Hematopoietic multipotent progenitor cell treated with erythropoietin and hydrocortisone succinate and interleukin-3 and kit ligand, for 4 days (in vitro differentiated cells): ENCODE measurements at regions not wholly inside any gene's neighbourhood (a gene's known extent, or its start where the extent isn't known, plus 50 kb on each side); places are given as distances from the start of the nearest gene placed in this dataset.
"Not testable (repeated sequence)": the region's sequence is repeated elsewhere in the genome, so short reads cannot be mapped to it uniquely, and the experiment has no call there.

ENCODE experiments used
- DNase-seq: peaks from one replicate; pipeline ENCODE4 v3.0.0-alpha.2; 2015

DNA sequence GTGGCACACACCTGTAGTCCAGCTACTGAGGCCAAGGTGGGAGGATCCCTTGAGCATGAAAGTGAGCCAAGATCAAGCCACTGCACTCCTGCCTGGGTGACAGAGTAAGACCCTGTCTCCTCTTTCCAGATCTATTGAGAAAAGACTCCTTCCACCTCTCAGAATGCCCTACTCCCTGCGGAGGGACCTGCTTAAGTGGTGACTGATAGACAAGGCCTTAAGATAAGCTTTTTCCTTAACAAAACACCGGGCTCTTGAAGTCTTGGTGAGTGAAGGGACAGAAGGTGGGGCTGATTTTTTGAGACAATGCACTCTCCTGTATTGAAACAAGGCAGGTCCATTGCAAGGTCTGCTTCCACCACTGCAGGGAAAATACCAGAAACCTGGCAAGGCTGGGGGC, 338.4 kb upstream of the FRG2C start:
- DNase-seq = no peak

DNA sequence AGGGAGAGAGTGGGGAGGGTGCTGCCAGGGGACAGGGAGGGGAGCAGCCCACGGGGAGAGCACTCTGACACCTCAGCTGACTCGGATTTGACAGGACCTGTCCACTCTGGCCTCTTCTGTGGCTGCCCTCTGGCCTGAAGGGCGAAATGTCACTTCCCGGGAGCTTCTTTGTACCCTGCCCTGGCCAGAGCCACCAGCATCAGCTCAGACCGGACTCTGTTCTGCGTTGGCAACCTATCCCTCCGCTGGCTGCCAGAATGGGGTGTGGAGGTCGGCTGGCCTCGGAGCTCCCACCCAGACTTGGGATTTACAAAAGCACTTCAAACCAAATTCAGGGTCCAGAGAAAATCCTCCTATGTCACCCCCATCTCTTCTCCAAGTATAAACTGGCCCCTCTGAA, 336.7 kb upstream of the FRG2C start:
- no peak for DNase-seq

DNA sequence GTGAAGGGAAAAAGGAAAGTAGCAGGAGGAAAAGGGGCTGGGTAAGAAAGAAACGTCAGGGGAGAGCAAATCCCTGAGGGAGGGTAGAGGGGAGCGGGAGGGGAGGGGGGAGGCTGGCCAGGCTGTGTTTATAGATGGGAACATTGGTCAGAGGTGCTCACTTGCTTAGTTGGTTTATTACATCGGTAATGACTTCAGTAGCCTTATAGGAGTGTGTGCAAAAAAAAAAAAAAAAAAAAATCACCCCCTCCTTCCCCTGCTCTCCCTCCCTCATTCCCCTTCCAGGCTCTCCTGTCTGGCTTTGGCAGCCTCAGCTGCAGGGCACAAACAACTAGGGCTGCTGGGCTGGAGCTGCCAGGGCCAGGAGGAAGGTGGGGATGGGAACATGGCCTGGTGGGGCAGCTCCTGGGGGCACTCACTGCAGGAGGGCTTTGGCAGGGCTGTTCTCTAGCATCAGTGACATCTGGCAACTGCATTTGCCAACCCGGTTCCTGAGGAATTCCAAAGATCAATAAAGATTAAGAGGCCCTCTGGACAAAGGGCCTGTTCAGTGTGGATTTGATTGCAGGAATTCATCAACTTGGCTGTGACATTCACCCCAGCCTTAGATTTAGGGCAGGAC, 334.5 kb upstream of the FRG2C start:
- no peak for DNase-seq

DNA sequence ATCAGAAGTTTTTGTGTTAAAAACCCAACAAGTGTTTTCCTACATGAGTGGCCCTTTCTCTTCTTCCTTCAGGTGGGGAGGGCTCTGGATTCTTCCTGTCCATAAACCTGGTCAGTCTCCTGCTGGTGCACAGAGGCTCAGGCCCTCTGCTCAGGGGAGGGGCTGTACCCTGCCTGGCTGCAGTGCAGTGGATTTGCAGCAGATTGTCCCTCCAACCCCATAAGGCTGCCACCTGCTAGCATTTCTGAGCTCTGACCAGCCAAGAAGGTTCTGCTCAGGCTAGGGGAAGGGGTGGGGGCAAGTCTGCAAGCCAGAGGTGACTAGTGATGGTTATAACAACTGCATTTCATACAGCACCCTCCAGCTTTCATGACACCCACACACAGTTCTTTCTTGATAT, 333.7 kb upstream of the FRG2C start:
- DNase-seq = not testable (repeated sequence)

DNA sequence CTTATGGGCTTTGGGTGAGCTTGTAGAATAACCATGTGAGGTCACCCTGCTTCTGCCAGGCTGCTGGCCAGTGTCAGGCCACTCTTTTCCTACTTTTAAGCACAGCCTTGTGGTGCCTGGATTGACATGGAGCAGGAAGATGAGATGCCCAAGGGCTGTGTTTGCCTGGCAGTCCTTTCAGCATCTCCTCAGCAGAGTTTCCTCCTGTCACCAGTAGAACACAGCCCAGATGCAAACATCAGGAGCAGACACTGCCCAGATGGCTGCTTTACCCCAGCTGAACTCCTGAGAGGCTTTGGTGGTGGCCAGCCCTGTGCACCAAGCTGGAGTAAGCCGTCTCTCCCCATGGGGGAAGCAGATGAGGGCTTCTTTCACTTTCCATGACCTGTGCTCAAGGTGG, 332.0 kb upstream of the FRG2C start:
- DNase-seq = not testable (repeated sequence)

DNA sequence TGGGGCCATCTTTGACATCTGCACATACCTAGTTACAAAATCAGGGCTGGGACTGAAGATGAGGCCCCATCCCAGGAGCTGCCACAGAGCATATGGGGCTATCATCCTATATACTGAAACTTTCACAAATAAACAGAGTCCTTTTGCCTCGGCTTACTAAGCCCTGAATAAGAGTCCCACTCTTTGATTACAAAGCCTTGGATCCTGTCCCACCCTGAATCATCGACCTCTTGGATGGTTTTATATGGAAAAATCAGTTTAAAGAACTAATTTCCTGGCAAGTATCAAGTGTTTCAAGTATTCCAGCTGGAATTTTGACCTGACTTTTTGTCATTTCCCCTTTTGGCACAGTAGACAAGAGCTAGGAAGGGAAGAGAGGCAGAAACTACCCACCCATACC, 331.3 kb upstream of the FRG2C start:
- no peak for DNase-seq

DNA sequence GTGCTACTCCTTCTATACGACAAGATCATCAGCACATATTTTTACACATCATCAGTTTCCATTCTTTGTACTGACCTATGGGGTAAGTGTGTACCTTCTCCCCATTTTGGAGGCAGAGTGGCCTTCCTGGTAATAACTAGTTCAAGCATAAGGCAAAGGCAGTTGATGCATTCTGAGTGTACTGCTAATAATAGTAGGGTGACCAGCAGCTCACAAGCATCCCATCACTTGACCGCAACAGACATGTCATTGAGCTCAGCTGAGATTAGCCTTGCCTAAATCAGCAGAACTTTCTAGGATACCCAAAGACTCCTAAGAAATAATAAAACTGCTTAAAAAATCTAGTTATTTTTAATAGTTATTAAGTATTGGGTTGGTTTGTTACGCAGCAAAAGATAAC, 329.8 kb upstream of the FRG2C start:
- DNase-seq = no peak

DNA sequence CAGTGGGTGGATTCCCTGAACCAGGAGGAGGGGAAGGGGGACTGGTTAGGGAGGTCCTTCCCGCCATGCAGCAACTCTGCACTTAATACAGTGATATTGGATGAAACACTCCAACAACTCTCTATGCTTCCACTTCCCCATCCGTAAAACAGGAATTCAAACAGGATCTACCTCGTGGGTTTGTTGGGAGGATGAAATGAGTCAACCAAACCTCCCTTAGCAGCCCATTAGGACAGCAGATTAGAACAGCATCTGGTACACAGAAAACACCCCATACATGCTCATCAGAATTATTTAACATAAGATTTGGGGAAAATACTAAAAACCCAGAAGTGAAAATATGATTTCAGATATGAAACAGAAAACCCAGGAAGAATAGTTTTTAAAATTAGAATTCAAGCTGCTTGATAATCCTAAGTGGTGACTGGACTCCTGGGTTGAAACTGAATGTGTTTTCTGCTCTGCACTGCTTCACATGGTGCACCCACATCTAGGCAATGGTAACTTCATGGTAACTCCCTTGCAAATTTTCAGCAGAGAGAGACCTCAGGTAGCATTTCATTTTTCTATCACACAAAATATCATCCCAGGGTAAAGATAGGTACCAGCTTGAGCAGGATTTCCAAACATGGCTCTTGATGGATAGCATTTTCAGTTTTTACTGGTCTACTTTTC, 326.8 kb upstream of the FRG2C start:
- DNase-seq = no peak

DNA sequence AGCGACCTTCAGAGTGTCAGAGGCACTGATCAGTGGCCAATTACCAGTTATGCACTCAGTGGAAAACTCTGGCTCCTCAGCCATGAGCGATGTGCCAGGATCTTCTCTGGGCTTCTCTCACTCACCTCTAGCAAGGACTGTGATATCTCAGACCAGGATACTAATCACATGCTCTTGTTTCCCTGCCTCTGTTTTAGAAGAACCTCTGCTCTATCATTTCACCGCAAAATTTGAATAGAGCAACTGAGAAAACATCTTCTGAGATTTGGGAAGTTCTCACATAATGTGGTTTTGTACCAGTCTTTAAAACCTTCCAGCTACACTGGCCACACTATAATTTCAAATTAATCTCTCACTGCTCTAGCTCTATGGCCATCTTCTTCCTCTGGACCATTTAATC, 325.8 kb upstream of the FRG2C start:
- DNase-seq = no peak

DNA sequence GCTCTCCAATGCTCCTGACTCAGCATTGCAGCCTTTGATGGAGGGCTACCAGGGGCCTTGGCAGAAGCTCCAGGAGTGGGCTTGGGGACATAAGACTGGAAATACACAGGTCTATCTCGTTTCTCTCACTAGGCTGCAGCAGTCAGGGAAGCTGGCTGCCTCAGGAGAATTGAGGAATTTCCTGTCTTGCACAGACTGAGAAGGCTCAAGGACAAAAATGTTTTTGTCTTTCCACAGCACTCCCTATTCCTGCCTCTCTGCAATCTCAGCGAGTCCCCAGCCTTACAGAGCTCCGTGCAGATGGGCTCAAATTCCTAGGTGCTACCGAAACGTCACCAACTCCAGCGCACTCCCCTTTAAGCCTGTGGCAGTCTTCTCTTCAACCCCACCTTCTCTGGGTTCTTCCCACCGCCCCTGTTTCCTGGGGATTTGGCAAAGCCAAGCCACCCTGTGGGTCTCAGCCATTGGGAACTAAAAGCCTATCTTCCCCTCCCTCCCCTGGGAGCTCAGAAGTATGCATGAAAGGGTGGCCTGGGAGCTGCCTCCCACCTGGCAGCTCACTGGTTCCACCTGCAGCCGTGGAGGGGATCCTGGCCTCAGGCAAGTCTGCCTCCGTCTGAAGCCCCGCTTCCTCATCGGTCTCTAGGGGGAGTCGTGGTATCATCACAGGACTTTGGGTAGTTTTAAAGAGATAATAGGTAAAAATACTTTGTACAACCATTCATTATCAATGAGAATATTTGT, 322.6 kb upstream of the FRG2C start:
- DNase-seq = peak; percentile 9

DNA sequence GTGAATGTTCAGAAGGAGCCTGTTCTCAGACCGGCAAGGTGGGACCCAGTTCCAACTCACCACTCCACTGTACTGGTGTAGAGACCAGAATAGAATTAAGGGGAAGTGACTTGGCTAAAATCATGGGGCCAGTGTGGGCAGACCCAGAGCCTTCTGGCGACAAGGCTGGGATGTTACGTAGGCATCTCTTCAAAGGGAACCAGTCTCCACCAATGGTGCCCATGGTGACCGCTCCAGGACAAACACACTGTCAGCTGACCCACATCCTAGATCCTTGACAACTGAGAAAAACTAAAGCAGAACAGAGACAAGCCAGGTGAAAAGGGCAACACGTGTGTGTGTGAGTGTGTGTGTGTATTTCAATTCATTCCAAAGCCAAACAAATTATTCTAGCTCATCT, 321.7 kb upstream of the FRG2C start:
- peak; percentile 59 for DNase-seq

DNA sequence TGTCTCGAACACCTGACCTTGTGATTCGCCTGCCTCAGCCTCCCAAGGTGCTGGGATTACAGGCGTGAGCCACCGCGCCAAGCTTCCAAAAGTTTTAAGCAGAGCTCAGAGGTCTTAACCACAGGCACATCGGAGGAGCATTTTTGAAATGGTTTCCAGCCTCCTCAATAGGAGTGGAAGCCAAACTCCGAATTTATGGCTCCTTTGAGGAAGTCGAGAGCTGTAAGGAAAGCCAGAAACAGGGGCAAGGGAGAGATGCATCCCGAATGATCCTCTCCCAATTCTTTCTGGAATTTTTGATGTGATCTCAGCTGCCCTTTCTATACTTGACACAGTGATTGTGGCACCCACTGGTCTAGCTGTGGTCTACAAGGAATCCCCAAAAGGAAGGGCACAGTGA, 313.6 kb upstream of the FRG2C start:
- not testable (repeated sequence) for DNase-seq

DNA sequence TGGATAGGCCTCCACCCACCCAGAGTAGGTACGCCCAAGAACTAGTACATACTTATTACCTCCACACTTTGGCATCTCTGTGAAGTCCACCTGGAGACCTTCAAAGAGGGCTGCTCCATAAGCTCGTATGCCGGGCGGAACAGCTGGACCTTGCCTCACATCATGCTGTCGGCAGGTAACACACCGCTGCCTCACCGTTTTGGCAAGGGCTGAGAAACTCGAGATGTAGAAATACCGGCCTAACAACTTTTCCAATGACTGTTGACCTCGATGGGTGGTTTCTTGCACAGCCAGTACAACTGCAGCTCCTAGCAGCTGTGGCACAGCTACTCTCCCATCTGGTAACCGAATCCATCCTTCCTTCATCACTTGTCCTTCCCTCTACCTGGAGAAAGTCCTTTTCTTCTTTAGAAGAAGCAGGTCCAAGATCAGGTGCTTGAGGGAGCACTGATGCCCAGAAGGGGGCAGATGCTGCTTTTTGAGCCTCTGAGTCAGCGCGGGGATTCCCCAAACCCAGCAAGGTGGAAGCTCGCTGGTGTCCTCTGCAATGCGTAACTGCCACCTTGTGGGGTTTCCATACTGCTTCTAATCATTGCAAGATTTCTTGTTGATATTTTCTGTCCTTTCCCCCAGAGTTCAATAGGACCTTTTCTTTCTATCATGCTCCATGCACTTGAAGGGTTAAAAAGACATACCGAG, 301.9 kb upstream of the FRG2C start:
- DNase-seq = peak; percentile 5

DNA sequence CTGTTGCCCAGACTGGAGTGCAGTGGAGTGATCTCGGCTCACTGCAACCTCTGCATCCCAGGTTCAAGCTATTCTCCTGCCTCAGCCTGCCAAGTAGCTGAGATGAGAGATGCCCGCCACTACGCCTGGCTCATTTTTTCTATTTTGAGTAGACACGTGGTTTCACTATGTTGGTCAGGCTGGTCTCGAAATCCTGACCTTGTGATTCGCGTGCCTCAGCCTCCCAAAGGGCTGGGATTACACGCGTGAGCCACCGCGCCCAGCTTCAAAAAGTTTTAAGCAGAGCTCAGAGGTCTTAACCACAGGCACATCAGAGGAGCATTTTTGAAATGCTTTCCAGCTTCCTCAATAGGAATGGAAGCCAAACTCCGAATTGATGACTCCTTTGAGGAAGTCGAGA, 291.2 kb upstream of the FRG2C start:
- DNase-seq = not testable (repeated sequence)

DNA sequence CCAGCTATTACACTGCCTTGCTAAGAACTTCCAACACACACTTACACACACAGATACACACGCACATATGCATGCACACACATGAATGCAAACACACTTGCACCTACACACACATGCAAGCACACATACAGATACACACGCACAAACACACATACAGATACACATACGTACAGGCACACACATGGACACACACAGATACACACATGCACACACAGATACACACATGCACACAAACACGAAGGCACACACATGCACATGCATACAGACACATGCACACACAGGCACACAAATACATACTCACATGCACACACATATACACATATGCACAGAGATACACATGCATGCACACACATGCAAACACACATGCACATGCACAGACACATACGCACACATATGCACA, 284.3 kb upstream of the FRG2C start:
- DNase-seq = not testable (repeated sequence)

DNA sequence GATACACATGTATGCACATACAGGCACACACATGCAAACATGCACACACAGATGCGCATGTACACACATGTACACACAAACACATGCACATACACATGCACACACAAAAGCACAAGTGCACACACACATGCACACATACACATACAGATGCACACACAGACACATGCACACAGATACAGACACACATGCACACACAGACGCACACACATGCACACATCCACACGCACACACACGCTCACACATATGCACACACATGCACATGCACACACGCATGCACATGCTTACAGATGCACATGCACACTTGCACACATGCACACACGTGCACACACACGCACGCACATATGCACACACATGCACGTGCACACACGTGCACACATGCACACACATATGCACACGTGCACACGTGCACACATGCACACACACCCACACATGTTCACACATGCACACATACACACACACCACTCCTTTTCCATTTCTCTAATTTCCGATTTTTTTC, 283.8 kb upstream of the FRG2C start:
- DNase-seq = no peak

DNA sequence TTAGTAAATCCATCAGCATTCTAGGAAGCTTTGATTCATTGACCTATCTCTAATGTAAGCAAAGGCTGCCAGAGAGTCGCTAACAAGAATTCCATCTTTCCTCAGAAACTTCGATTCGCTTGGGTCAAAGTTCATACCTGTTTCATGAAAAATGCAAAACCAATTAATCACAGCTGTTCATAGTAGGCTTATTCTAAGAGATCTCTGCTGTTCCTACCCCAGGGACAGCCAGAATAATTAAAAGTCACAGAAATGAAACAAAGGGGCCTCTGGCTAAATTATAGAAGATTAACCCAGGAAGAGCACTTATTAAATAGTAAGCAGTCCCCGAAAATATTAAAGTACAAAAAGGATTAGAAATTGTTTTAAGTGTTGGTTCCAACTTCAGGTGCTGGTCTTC, 280.1 kb upstream of the FRG2C start:
- DNase-seq = not testable (repeated sequence)

DNA sequence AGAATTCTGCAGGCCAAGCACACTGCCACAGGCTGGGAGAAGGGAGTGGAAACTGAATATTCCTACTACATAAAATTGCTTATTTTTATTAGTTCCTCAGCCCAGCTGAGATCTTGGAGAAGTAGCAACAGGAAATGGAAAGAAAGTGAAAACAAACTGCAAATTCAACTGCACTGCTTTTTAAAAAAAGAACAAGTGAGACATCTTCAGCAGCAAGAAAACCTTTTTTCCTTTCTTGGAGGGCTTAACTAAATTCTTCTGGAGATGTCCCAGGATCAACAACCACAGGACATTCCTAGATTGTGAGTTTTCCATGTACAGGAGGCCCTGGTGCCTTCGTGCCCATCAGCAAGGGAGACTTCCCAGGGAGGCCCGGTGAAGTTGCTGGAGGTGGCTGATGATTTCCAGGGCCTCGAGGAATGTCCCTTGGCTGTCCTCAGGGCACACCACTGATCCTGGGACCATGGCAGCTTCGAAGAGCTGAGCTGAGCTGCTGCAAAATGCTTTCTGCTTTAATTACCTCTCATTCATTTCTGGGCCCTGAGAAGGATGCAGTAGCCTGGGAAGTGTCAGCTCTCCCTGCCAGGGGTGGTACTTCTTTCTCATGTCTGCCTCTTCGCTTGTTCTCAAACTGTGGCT, 275.5 kb upstream of the FRG2C start:
- not testable (repeated sequence) for DNase-seq

DNA sequence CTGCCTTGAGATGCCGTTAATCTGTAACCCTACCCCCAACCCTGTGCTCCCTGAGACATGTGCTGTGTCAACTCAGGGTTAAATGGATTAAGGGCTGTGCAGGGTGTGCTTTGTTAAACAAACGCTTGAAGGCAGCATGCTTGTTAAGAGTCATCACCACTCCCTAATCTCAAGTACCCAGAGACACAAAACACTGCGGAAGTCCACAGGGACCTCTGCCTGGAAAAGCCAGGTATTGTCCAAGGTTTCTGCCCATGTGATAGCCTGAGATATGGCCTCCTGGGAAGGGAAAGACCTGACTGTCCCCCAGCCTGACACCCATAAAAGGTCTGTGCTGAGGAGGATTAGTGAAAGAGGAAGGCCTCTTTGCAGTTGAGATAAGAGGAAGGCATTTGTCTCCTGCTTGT, 270.8 kb upstream of the FRG2C start:
- DNase-seq = not testable (repeated sequence)

DNA sequence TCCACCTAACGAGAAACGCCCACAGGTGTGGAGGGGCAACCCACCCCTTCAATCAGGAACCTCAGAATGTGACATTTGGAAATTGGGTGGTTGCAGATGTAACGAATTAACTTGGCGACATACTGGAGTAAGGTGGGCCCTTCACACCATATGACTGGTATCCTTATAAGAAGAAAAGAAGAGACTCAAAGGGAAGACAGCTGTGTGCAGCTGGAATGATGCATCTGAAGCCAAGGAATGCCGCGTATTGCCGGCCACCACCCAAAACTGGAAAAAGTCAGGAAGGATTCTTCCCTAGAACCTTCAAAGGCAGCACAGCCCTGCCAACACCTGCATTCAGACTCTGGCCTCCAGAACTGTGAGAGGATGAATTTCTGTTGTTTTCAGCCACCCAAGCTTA, 270.0 kb upstream of the FRG2C start:
- not testable (repeated sequence) for DNase-seq

DNA sequence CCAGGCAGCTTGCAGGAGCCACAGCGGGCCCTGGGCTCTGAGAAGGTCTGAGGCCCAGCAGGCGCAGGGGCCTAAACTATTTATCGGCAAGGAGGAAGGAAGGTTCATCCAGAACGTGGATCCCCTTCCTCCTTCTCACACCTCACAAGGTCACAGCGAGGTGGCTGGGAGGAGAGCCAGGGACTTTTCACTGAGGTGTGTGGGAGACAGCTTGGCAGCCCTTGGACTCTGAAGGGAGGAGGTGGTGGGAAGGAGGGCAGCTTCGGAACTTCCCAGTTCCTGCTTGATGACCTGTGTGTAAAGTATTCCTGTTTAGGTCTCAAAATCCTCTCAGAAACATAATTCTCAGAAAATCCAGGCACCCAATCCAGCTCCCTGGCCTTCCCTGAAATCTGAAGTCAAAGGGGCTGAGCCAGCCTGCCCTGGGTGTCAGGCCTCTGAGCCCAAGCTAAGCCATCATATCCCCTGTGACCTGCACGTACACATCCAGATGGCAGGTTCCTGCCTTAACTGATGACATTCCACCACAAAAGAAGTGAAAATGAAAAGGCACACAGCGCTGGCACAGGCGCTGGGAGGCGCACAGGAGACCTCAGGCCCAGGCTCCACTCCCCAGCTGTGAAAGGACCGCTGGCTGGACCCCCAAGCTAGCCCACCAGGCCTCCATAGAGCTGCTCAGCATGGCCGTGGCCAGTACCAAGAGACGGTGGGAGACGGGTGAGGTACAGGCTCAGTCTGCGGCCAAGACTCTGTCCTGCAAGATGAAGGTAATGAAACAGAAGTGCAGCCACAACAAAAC, 269.4 kb upstream of the FRG2C start:
- not testable (repeated sequence) for DNase-seq
